ENCODE measurements at regions not wholly inside any gene's neighbourhood (a gene's known extent, or its start where the extent isn't known, plus 50 kb on each side); places are given as distances from the start of the nearest gene placed in this dataset.

DNA sequence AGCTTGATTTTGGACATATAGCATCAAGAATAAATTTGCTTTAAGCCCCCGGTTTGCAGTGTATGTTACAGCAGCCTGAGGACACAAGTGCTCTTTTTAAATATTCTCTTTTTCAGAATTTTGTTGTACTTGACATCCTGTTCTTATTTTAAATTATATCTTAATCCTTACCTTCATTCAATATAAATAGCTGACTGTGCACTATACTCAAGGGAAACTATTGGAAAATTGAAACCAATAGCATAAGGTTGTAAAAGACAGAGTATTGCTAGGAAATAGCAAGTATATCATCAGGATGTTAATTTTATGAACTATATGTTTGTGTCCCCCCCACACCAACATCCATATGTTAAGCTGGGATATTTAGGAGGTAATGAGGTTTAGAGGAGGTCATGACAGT is 120.4 kb upstream of the CDH10 start:
- no peak for TF ChIP-seq POLR2A (IDR thresholded peaks at IDR 0.05; ENCODE audit: control extremely low read depth in 1 of 2, low read depth in 2 of 2, low read length in 2 of 2)
- no peak for TF ChIP-seq MAX (IDR thresholded peaks at IDR 0.05)
- TF ChIP-seq, protein P1, sequence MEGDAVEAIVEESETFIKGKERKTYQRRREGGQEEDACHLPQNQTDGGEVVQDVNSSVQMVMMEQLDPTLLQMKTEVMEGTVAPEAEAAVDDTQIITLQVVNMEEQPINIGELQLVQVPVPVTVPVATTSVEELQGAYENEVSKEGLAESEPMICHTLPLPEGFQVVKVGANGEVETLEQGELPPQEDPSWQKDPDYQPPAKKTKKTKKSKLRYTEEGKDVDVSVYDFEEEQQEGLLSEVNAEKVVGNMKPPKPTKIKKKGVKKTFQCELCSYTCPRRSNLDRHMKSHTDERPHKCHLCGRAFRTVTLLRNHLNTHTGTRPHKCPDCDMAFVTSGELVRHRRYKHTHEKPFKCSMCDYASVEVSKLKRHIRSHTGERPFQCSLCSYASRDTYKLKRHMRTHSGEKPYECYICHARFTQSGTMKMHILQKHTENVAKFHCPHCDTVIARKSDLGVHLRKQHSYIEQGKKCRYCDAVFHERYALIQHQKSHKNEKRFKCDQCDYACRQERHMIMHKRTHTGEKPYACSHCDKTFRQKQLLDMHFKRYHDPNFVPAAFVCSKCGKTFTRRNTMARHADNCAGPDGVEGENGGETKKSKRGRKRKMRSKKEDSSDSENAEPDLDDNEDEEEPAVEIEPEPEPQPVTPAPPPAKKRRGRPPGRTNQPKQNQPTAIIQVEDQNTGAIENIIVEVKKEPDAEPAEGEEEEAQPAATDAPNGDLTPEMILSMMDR (IDR thresholded peaks at IDR 0.05; ENCODE audit: control extremely low read depth in 1 of 3, insufficient read depth in 1 of 3, low read depth in 1 of 3, low read length in 3 of 3), result no peak
- no peak for TF ChIP-seq TBP (IDR thresholded peaks at IDR 0.05; ENCODE audit: low read depth, low read length)
- TF ChIP-seq HDAC2 (IDR thresholded peaks at IDR 0.05; ENCODE audit: borderline replicate concordance in 1 of 2, low read depth in 2 of 2, low read length in 2 of 2), result no peak
- TF ChIP-seq SIRT6 (IDR thresholded peaks at IDR 0.05; ENCODE audit: low read length), result no peak
- no peak for TF ChIP-seq EP300 (IDR thresholded peaks at IDR 0.05; ENCODE audit: borderline replicate concordance in 1 of 2, low read depth in 2 of 2, low read length in 2 of 2)
- TF ChIP-seq EZH2 (IDR thresholded peaks at IDR 0.05; ENCODE audit: low read depth, low read length, severe bottlenecking), result no peak

All from H1 (cell line).